ENCODE measurements at regions not wholly inside any gene's neighbourhood (a gene's known extent, or its start where the extent isn't known, plus 50 kb on each side); places are given as distances from the start of the nearest gene placed in this dataset.

GRCh38 chr18:75122334-75122958 is 86.5 kb downstream of the PTGR3 start:
- in situ Hi-C loops (cut with HindIII; ENCODE audit: low sequenced_read_pairs) = no loop called here
- no peak for TF ChIP-seq CTCF (IDR thresholded peaks at IDR 0.05; ENCODE audit: low read depth, low read length)
- no peak for DNase-seq (ENCODE audit: low read depth, low spot score)
- H3K4me3 ChIP-seq (ENCODE audit: low read depth, low read length) = no peak overlapping the region

- H3K4me3 ChIP-seq (ENCODE audit: low read depth, low read length) = no peak overlapping the region
- no peak for DNase-seq (ENCODE audit: low read depth, low spot score)
- in situ Hi-C loops (cut with HindIII; ENCODE audit: low sequenced_read_pairs) = no loop called here
- TF ChIP-seq CTCF (IDR thresholded peaks at IDR 0.05; ENCODE audit: low read depth, low read length) = no peak
These were observed 87.7 kb downstream of the PTGR3 start for GRCh38 chr18:75121266-75121665.

GRCh38 chr18:75120521-75120920 is 88.4 kb downstream of the PTGR3 start:
- no peak overlapping the region for H3K4me3 ChIP-seq (ENCODE audit: low read depth, low read length)
- no peak for DNase-seq (ENCODE audit: low read depth, low spot score)
- in situ Hi-C loops (cut with HindIII; ENCODE audit: low sequenced_read_pairs) = no loop called here
- no peak for TF ChIP-seq CTCF (IDR thresholded peaks at IDR 0.05; ENCODE audit: low read depth, low read length)

GRCh38 chr18:75116809-75117208 is 92.1 kb downstream of the PTGR3 start:
- no peak for DNase-seq (ENCODE audit: low read depth, low spot score)
- no peak for TF ChIP-seq CTCF (IDR thresholded peaks at IDR 0.05; ENCODE audit: low read depth, low read length)
- H3K4me3 ChIP-seq (ENCODE audit: low read depth, low read length) = no peak overlapping the region
- in situ Hi-C loops (cut with HindIII; ENCODE audit: low sequenced_read_pairs) = no loop called here

- DNase-seq (ENCODE audit: low read depth, low spot score) = no peak
- in situ Hi-C loops (cut with HindIII; ENCODE audit: low sequenced_read_pairs) = no loop called here
- H3K4me3 ChIP-seq (ENCODE audit: low read depth, low read length) = no peak overlapping the region
- TF ChIP-seq CTCF (IDR thresholded peaks at IDR 0.05; ENCODE audit: low read depth, low read length) = no peak
These were observed 92.8 kb downstream of the PTGR3 start for GRCh38 chr18:75116165-75116564.

- in situ Hi-C loops (cut with HindIII; ENCODE audit: low sequenced_read_pairs) = no loop called here
- TF ChIP-seq CTCF (IDR thresholded peaks at IDR 0.05; ENCODE audit: low read depth, low read length) = no peak
- DNase-seq (ENCODE audit: low read depth, low spot score) = no peak
- no peak overlapping the region for H3K4me3 ChIP-seq (ENCODE audit: low read depth, low read length)
These were observed 93.4 kb downstream of the PTGR3 start for GRCh38 chr18:75115514-75115913.
